SHP77 treated with DMSO at 0.1 percent for 48 hours (cell line): ENCODE measurements at regions not wholly inside any gene's neighbourhood (a gene's known extent, or its start where the extent isn't known, plus 50 kb on each side); places are given as distances from the start of the nearest gene placed in this dataset.
"Not testable (repeated sequence)": the region's sequence is repeated elsewhere in the genome, so short reads cannot be mapped to it uniquely, and the experiment has no call there.

Experiments
- DNase-seq: peaks from one replicate; lab custom pipeline; 2025; lab: John Stamatoyannopoulos, UW

GRCh38 chr22:23460517-23461031 is 119.5 kb downstream of the IGLL1 start:
- DNase-seq = not testable (repeated sequence)

- DNase-seq = not testable (repeated sequence)
Observed at GRCh38 chr22:23459645-23460516, 120.2 kb downstream of the IGLL1 start.

- no peak for DNase-seq
Observed at GRCh38 chr22:23458663-23459541, 121.2 kb downstream of the IGLL1 start.

- peak; percentile 68 for DNase-seq
Observed at GRCh38 chr22:23457380-23457985, 122.6 kb downstream of the IGLL1 start.

- peak; percentile 26 for DNase-seq
Observed at GRCh38 chr22:23456666-23457379, 123.3 kb downstream of the IGLL1 start.

- DNase-seq = not testable (repeated sequence)
Observed at GRCh38 chr22:23454345-23454744, 125.7 kb downstream of the IGLL1 start.

GRCh38 chr22:23453277-23453676 is 126.8 kb downstream of the IGLL1 start:
- no peak for DNase-seq

GRCh38 chr22:23452231-23453010 is 127.7 kb downstream of the IGLL1 start:
- no peak for DNase-seq

GRCh38 chr22:23451452-23452230 is 128.4 kb downstream of the IGLL1 start:
- DNase-seq = not testable (repeated sequence)

- not testable (repeated sequence) for DNase-seq
Observed at GRCh38 chr22:23450821-23451220, 129.3 kb downstream of the IGLL1 start.

- DNase-seq = no peak
Observed at GRCh38 chr22:23450434-23450795, 129.7 kb downstream of the IGLL1 start.

- not testable (repeated sequence) for DNase-seq
Observed at GRCh38 chr22:23449748-23450433, 130.2 kb downstream of the IGLL1 start.

GRCh38 chr22:23448499-23449288 is 131.4 kb downstream of the IGLL1 start:
- DNase-seq = not testable (repeated sequence)

- no peak for DNase-seq
Observed at GRCh38 chr22:23446796-23447350, 133.2 kb downstream of the IGLL1 start.

GRCh38 chr22:23446194-23446593 is 133.9 kb downstream of the IGLL1 start:
- DNase-seq = not testable (repeated sequence)

- not testable (repeated sequence) for DNase-seq
Observed at GRCh38 chr22:23443905-23444304, 136.2 kb downstream of the IGLL1 start.

- DNase-seq = not testable (repeated sequence)
Observed at GRCh38 chr22:23439581-23439980, 140.5 kb downstream of the IGLL1 start.

- no peak for DNase-seq
Observed at GRCh38 chr22:23438216-23438615, 141.9 kb downstream of the IGLL1 start.
